H9 (cell line): ENCODE measurements at regions not wholly inside any gene's neighbourhood (a gene's known extent, or its start where the extent isn't known, plus 50 kb on each side); places are given as distances from the start of the nearest gene placed in this dataset.

Source experiments
- DNase-seq: peaks from one replicate; pipeline ENCODE4 v3.0.0-alpha.2; 2017
- H2AFZ ChIP-seq: one replicate; pipeline ENCODE4 v1.6.1; 2013; ENCODE audit warnings: mild to moderate bottlenecking, low read length, control low read depth, moderate library complexity
- H2AK5ac ChIP-seq: 2 replicates; pipeline ENCODE4 v1.6.1; 2013; ENCODE audit warnings: low read length, control low read depth, mixed read lengths; ENCODE audit not compliant: insufficient read length
- H2BK120ac ChIP-seq: one replicate; pipeline ENCODE4 v1.6.1; 2013; ENCODE audit warnings: low read depth, mild to moderate bottlenecking, low read length, control low read depth, inconsistent platforms; ENCODE audit not compliant: poor library complexity, severe bottlenecking
- H2BK12ac ChIP-seq: 2 replicates; pipeline ENCODE4 v1.6.1; 2013; ENCODE audit warnings: low read length, control low read depth, mixed read lengths, low read depth; ENCODE audit not compliant: insufficient read length
- H2BK15ac ChIP-seq: 2 replicates; pipeline ENCODE4 v1.6.1; 2013; ENCODE audit warnings: low read depth, low read length, control low read depth
- H2BK20ac ChIP-seq: one replicate; pipeline ENCODE4 v1.6.1; 2013; ENCODE audit warnings: low read depth, mild to moderate bottlenecking, low read length, control low read depth, inconsistent platforms; ENCODE audit not compliant: poor library complexity, severe bottlenecking
- H2BK5ac ChIP-seq: 2 replicates; pipeline ENCODE4 v1.6.1; 2013; ENCODE audit warnings: low read length, control low read depth, mixed read lengths; ENCODE audit not compliant: insufficient read length
- H3K14ac ChIP-seq: 2 replicates; pipeline ENCODE4 v1.6.1; 2013; ENCODE audit warnings: low read length, control low read depth; ENCODE audit not compliant: insufficient read depth
- H3K18ac ChIP-seq: 2 replicates; pipeline ENCODE4 v1.6.1; 2013; ENCODE audit warnings: low read depth, mild to moderate bottlenecking, mixed read lengths, low read length, control low read depth; ENCODE audit not compliant: insufficient read length
- H3K23ac ChIP-seq: 2 replicates; pipeline ENCODE4 v1.6.1; 2013; ENCODE audit warnings: low read length, control low read depth, mixed read lengths, low read depth; ENCODE audit not compliant: insufficient read length
- H3K23me2 ChIP-seq: 2 replicates; pipeline ENCODE4 v1.6.1; 2013; ENCODE audit warnings: low read depth, mild to moderate bottlenecking, mixed read lengths, low read length, control low read depth; ENCODE audit not compliant: insufficient read length, poor library complexity, severe bottlenecking
- H3K27ac ChIP-seq: 2 replicates; pipeline ENCODE4 v1.5.1; 2013; ENCODE audit warnings: low read length, control low read depth, mixed read lengths, low read depth; ENCODE audit not compliant: insufficient read length
- H3K27me3 ChIP-seq: 2 replicates; pipeline ENCODE4 v1.6.1; 2013; ENCODE audit warnings: low read length, control low read depth, inconsistent platforms; ENCODE audit not compliant: insufficient read depth
- H3K4ac ChIP-seq: 2 replicates; pipeline ENCODE4 v1.6.1; 2013; ENCODE audit warnings: low read depth, mild to moderate bottlenecking, control low read depth, inconsistent platforms, low read length, moderate library complexity
- H3K4me1 ChIP-seq: 2 replicates; pipeline ENCODE4 v1.6.1; 2013; ENCODE audit warnings: low read length, control low read depth, inconsistent platforms; ENCODE audit not compliant: insufficient read depth
- H3K4me2 ChIP-seq: 2 replicates; pipeline ENCODE4 v1.6.1; 2013; ENCODE audit warnings: low read length, control low read depth, mixed read lengths; ENCODE audit not compliant: insufficient read length, insufficient read depth
- H3K56ac ChIP-seq: 2 replicates; pipeline ENCODE4 v1.6.1; 2013; ENCODE audit warnings: low read depth, mild to moderate bottlenecking, mixed read lengths, low read length, control low read depth; ENCODE audit not compliant: insufficient read length
- H3K79me1 ChIP-seq: 2 replicates; pipeline ENCODE4 v1.6.1; 2013; ENCODE audit warnings: low read depth, mild to moderate bottlenecking, moderate library complexity, low read length, control low read depth, inconsistent platforms; ENCODE audit not compliant: insufficient read depth, poor library complexity, severe bottlenecking
- H3K79me2 ChIP-seq: 2 replicates; pipeline ENCODE4 v1.6.1; 2013; ENCODE audit warnings: low read length, control low read depth, inconsistent platforms; ENCODE audit not compliant: insufficient read depth
- H3K9ac ChIP-seq: 2 replicates; pipeline ENCODE4 v1.6.1; 2013; ENCODE audit warnings: low read length, control low read depth, mixed read lengths; ENCODE audit not compliant: insufficient read length; ENCODE audit errors: extremely low read depth
- H3K9me3 ChIP-seq: one replicate; pipeline ENCODE4 v1.6.1; 2013; ENCODE audit warnings: low read depth, low read length, inconsistent platforms; ENCODE audit not compliant: control insufficient read depth
- H3T11ph ChIP-seq: one replicate; pipeline ENCODE4 v1.6.1; 2013; ENCODE audit warnings: mild to moderate bottlenecking, low read length, control low read depth, inconsistent platforms
- H4K20me1 ChIP-seq: one replicate; pipeline ENCODE4 v1.6.1; 2013; ENCODE audit not compliant: control insufficient read depth, insufficient read length, insufficient read depth
- H4K5ac ChIP-seq: 2 replicates; pipeline ENCODE4 v1.6.1; 2013; ENCODE audit warnings: low read depth, mild to moderate bottlenecking, mixed read lengths, low read length, control low read depth; ENCODE audit not compliant: insufficient read length
- H4K8ac ChIP-seq: replicated peaks from 2 replicates; pipeline ENCODE4 v1.6.1; 2013; ENCODE audit warnings: low read length, control low read depth, mixed read lengths, low read depth; ENCODE audit not compliant: insufficient read length
- H4K91ac ChIP-seq: 2 replicates; pipeline ENCODE4 v1.6.1; 2013; ENCODE audit warnings: low read depth, mild to moderate bottlenecking, moderate library complexity, mixed read lengths, low read length, control low read depth; ENCODE audit not compliant: insufficient read length
- H3K27ac Mint-ChIP-seq, 3 experiments: 2 replicates in 2 of 3; 3 replicates in 1 of 3; pipeline ENCODE4 v1.8.0; 2020 to 2021; ENCODE audit warnings: mixed read lengths in 3 of 3, mild to moderate bottlenecking in 1 of 3, moderate library complexity in 1 of 3
- H3K27me3 Mint-ChIP-seq: 2 replicates; pipeline ENCODE4 v1.8.0; 2021; ENCODE audit warnings: low read depth, mild to moderate bottlenecking, moderate library complexity, mixed read lengths
- H3K36me3 Mint-ChIP-seq, 3 experiments: 2 replicates in 2 of 3; 3 replicates in 1 of 3; pipeline ENCODE4 v1.8.0; 2020 to 2021; ENCODE audit warnings: low read depth in 3 of 3, mixed read lengths in 3 of 3; ENCODE audit not compliant: insufficient read depth in 1 of 3
- H3K4me1 Mint-ChIP-seq, 2 experiments: 2 replicates each; pipeline ENCODE4 v1.8.0; 2020; ENCODE audit warnings: mixed read lengths in 2 of 2
- H3K4me3 Mint-ChIP-seq, 2 experiments: 2 replicates in 1 of 2; 3 replicates in 1 of 2; pipeline ENCODE4 v1.8.0; 2020 to 2021; ENCODE audit warnings: mild to moderate bottlenecking in 2 of 2, mixed read lengths in 2 of 2, moderate library complexity in 1 of 2
- H3K9me3 Mint-ChIP-seq, 2 experiments: 2 replicates in 1 of 2; 3 replicates in 1 of 2; pipeline ENCODE4 v1.8.0; 2020; ENCODE audit warnings: mild to moderate bottlenecking in 2 of 2, mixed read lengths in 2 of 2, moderate library complexity in 1 of 2
- CTCF ChIP-seq: fragments of 200-600 bp; sonication (generic); conservative IDR thresholded peaks from 3 replicates; pipeline ENCODE4 v1.8.0; 2021; ENCODE audit warnings: antibody characterized with exemption, mild to moderate bottlenecking
- WGBS: extraction: QIAGEN DNeasy Blood & Tissue Kit; methylation state at CpG from one replicate; pipeline ENCODE4 v1.1.7; 2013; ENCODE audit warnings: missing lambda C conversion rate, low lambda C conversion rate, mixed read lengths; ENCODE audit not compliant: insufficient read length; ENCODE audit errors: extremely low coverage; 5-methylcytosine and 5-hydroxymethylcytosine counted together

DNA sequence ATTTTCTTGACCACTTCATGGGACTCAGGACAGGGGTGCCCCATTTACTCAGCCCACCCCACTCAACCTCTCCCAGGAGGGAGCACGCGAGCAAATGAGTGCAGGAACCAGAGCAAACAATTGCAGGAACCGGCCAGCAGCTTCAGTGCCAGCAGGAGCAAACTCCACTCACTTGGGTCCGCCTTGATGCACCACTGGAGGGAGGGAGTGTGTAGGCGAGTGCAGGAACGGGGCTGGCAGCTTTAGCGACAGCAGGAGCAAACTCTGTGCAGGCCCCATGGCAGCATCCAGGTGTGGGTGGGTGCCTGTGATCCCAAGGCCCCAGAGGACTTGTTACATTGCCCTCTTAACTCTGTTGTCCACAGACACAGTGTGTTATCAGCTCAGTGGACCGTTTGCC, 1667.3 kb upstream of the CELF4 start:
- no peaks in the 10 kb centered on the region; the same call in 1 of the 2 replicates for H3K27me3 Mint-ChIP-seq
- no peak overlapping the region for H4K5ac ChIP-seq
- no peak overlapping the region for H2BK5ac ChIP-seq
- DNase-seq, result no peak
- H3K4me2 ChIP-seq, result no peak overlapping the region
- no peak overlapping the region for H2BK12ac ChIP-seq
- no peaks in the 10 kb centered on the region for H4K20me1 ChIP-seq
- H3K4me3 Mint-ChIP-seq, result no peak overlapping the region
- no peak overlapping the region for H2BK120ac ChIP-seq
- H4K91ac ChIP-seq, result no peak overlapping the region
- no peaks in the 10 kb centered on the region for H3K79me1 ChIP-seq
- H3T11ph ChIP-seq, result no peak overlapping the region
- H3K27me3 ChIP-seq, result no peaks in the 10 kb centered on the region
- H2AK5ac ChIP-seq, result no peak overlapping the region
- no peak overlapping the region for H3K56ac ChIP-seq
- peaks cover 9% of the 10 kb centered on the region for H3K9me3 ChIP-seq
- no peak overlapping the region for H3K9ac ChIP-seq
- H3K4me1 Mint-ChIP-seq, result peaks cover 13 to 17% of the 10 kb centered on the region in 2 experiments
- peaks cover 14 to 28% (median 25%) of the 10 kb centered on the region in 3 experiments for H3K36me3 Mint-ChIP-seq
- H3K23me2 ChIP-seq, result no peaks in the 10 kb centered on the region
- WGBS, result no CpG with 5 or more reads among the region's 8 CpGs
- H2AFZ ChIP-seq, result no peak overlapping the region
- no peak overlapping the region for H4K8ac ChIP-seq
- no peak overlapping the region; the same call in 1 of the 2 replicates for H3K14ac ChIP-seq
- no peak overlapping the region for H3K23ac ChIP-seq
- H3K9me3 Mint-ChIP-seq, result peaks cover 21 to 32% of the 10 kb centered on the region in 2 experiments
- H3K79me2 ChIP-seq, result no peaks in the 10 kb centered on the region
- H3K27ac ChIP-seq, result no peak overlapping the region
- H3K18ac ChIP-seq, result no peak overlapping the region
- no peak overlapping the region for H2BK20ac ChIP-seq
- no peak overlapping the region for H3K4ac ChIP-seq
- no peak overlapping the region for H2BK15ac ChIP-seq
- H3K27ac Mint-ChIP-seq, result no peak overlapping the region; a peak in 2 of 7 replicates
- H3K4me1 ChIP-seq, result no peaks in the 10 kb centered on the region
- TF ChIP-seq CTCF, result no peak
